MV-4-11 (cell line): ENCODE measurements at regions not wholly inside any gene's neighbourhood (a gene's known extent, or its start where the extent isn't known, plus 50 kb on each side); places are given as distances from the start of the nearest gene placed in this dataset.

Source experiments
- DNase-seq: peaks from one replicate; lab custom pipeline; 2025; lab: John Stamatoyannopoulos, UW

DNA sequence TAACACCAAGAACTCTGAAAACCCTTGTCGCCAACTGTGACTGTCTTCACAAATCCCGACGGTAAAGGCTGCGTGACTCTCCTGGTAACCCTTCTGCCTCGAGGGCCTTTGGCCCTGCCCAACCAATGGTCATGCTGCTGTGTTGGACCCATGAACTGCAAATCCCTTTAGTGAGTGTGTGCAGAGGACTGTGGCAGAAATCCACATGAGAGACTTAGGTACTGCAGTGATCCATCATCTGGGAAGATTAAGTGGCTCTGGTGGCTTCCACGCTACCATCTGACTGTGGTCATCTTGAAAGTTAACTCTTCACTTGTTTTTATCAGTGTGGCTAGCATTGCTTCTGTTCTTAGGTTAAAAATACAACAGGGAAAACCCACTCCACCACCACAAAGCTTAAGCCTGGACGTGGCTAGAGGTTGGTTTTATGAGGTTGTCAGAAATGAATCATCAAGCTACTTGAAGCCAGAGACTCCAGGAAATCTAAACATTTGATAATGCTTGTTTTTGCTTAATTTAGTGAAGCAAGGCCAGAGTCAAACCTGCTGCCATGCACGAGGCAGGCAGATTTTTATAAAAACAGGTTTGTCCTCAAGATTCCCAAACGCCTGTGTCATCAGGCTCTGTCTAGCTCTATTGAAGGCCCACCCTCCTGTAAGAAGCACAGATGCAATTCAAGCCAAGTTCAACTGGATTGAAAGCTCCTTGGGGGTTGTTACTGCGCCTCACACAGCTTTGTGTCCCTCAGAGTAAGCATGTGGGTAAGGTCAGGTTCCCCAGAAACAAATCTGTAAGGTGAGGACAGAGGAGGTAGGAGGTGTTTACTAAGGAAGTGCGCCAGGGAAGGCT, 52.7 kb upstream of the ERCC6L2 start:
- DNase-seq = peak; percentile 93

DNA sequence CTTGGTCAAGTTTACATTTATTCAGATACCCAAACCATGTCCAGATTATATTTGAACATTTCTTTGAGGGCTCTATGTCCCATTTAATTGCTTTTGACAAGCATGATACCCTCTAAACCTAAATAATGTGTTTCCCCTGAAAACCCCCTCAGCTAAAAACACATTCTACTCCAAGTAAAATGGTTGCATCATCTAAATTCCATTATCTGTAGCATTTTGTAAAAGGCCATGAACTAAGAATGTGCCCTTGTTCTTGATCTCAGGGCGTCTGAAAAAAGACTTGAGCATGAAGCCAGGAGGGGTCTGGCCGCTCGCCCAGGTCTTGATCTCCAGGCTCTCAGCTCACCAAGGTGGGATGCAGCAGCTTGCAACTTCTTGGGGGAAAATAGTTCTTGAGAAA, 53.5 kb upstream of the ERCC6L2 start:
- DNase-seq = no peak

DNA sequence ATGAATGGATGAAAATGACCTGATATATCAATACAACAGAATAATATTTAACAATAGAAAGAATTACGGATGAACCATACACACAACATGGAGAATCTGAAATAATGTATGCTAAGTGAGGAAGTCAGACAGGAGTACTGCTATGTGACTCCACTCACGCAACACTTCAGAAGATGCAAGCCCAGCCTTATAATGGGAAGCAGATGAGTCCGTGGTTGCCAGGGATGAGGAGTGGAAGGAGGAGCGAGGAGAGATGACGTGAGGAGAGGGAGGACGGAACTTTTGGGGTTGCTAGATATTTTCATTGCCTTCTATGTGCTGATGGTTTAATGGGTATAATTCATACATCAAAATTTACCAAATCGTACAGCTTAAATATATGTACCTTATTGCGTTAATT, 55.4 kb upstream of the ERCC6L2 start:
- DNase-seq = no peak

DNA sequence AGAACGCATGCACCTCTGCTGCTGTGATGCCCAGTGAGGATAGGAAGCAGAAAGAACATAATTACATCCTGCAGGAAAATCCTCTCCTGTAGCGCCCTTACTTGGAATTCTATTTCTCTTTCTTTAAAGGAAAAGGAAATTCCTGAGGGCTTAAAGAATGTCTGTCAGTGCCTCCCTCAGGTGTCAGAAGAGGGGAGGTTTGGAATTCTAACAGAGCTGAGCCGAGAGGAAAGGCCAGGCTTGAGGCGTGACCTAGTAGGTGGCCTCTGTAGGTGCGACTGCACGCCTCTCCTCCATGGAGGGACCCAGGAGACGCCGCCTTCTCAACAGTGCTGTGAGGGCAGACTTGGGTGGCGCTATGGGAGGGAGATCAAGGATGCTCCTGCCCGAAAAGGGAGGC, 55.9 kb upstream of the ERCC6L2 start:
- no peak for DNase-seq

DNA sequence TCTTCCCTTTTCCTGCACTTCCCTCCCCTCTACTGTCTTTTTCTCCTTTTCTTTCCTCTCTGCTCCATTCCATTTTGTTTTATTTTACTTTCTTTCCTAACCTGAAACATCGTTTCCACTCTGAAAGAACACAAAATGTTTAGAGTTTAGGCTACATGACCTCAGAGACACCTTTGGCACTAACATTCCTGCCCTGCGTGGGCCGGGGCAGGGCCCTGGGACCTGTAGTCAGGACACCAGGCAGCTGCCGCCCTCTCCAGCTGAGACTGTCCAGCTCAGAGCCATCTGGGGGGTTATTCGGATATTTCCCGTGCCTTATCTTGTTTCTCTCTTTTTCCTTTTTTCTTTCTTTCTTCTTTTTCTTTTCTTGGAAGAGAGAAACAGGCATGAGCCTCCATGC, 58.3 kb upstream of the ERCC6L2 start:
- no peak for DNase-seq

DNA sequence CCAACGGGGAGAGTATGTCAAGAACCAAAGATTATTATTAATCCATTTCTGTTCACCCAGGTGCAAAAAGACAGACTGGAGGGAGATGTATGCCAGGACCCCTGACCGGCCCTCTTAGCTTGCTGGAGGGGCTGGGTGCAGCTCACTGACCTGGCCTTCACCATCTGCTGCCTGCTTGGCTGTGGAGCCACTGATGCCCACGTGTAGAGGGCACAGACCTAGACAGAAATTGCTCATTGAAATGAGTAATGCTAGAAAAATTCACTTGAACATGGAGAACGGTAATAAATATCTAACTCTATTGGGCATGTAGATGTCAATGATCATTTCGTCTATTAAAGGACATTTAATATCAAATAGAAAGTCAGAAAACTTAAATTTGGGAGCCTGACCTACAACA, 58.8 kb upstream of the ERCC6L2 start:
- no peak for DNase-seq

DNA sequence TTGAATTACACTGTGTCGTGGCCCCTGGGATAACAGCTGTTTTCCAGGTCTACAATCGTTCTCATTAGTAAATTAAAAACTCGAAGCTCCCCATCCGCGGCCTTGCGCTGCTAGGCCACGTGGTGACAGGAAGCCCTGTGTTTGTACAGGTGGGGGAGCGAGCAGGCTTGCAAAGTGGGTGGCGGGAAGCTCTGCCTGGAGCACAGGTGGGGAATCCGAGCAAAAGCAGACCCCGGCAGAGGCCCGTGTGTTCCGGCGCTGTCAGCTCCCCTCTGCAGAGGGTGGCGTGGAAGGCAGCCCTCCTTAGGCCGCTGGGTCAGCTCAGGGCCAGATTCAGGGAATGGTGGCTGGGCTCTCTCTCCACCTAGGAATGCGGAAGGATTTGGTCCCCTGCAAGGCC, 59.5 kb upstream of the ERCC6L2 start:
- no peak for DNase-seq

DNA sequence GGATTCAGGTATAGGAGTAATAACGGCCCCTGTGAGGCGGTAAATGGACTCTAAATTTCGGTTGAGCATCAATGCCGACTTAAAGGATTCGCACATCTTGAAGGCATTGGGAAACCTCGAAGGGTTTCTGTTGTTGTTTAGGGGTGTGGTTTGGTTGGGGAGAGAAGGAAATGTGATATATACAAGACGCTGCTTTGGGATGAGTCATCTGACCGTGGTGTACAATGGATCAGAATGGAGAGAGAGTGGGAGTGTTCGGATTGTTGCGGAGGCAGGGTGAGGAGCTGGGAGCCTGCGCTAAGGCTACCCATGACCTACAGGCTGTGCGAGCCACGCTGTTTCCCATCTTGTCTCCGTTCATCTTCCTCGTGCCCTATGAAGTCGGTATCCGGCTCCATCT, 60.4 kb upstream of the ERCC6L2 start:
- DNase-seq = no peak

DNA sequence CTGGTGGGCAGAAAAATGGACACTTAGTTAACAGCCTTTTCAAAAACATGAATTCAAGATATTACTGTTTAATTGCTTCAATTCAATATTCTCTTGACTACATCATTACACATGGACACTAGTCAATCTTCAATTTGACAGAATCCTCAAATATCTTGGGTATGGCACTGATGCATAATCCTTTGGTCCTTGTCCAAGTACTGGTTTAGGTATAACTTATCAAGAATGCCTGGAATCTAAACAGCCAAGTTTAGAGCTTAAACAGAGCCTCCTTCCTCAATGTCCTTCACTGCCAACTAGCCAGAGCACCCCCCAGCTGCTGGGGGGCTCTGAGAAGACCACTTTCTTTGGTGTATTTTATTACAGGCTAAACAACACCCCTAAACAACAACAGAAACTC, 61.6 kb upstream of the ERCC6L2 start:
- no peak for DNase-seq

DNA sequence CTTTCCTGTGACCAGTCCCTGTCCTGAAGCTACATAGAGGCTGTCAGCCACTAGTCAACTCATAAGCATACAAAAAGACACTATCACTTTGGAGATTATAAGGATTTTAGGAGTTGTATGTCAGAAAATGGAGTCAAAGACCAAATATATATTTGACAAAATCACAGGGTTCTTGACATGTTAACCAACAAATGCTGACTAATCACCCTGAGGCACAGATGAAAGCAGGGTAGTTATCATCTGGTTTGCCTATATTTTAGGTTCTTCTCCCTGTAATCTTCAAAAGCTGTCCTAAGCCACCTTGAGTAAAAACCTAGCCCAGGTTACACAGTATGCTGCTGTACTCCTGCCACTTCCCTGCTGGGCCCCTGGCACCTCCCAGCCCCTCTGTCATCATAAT, 64.7 kb upstream of the ERCC6L2 start:
- DNase-seq = no peak

DNA sequence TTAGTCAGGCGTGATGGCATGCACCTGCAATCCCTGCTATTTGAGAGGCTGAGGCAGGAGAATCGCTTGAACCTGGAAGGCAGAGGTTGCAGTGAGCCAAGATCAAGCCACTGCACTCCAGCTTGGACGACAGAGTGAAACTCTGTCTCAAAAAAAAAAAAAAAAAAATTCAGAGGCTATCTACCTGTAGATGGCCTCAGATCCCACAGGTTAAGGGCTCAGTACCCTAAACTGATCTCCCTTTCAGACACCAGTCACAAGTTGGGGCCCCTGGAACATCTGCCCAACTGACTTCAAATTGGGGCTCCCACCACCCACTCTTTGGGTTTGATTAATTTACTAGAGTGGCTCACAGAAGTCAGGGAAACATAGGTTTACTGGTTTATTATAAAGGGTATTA, 65.4 kb upstream of the ERCC6L2 start:
- no peak for DNase-seq

DNA sequence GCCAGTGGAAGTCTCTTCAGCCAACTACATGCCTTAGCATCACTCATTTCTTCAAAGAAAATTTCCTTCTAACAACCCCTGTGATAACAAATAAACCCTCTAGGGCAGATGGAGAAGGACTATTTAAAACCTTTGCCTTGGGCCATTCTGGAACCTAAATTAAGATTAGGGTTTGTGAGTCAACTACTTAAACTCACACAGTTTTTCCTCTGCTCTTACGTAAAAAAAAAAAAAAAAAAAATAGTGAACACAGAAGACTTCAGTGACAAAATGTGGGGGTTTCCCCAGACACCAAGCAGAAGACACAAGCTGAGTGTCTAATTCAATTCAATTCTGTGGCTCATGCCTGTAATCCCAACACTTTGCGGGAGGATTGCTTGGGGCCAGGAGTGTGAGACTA, 65.8 kb upstream of the ERCC6L2 start:
- DNase-seq = no peak

DNA sequence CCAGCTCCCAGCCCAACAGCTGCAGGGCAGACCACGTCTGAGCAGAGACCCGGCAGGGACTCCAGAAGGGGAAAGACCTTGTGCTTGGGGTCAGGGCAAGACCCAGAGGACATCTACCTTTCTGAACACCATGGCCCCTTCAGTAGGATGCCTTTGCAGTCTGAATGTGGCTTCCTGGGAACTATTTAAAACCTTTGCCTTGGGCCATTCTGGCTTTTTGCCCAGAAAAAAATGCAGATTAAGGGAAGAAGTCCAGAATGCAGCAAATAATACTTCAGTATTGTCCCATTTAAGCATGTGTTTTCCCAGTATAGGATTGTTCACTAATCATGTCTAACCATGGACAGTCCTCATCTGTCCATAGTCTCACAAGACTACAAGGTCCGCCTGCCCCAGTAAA, 67.5 kb upstream of the ERCC6L2 start:
- DNase-seq = no peak

DNA sequence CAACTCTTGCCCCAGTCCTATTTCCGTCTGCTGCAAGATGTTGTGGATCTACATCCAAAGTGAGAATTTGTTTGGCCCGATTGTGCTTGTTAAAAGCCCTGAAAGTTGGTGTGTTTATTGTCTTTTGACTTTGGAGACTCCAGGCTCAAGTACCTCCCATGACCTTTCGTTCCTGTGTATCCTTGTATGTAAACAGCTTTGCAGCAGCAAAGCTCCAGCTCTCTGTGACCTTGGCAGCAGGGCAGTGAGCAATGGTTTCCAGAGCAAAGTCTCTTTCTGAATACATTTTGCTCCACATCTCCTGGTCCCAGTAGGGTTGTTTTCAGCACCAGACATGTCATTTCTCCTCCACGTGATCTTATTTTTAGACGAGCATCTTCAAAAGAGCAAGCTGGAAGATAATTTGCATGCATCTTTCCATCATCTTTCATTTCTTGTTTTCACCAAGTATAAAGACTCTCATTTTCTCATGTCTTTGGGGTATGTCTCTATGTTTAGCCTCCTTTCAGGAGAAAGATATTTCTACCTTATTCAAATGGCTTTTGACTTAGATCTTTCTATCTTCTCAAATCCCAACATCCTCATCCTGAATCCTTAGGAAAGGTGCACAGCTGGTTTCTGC, 68.1 kb upstream of the ERCC6L2 start:
- DNase-seq = no peak

DNA sequence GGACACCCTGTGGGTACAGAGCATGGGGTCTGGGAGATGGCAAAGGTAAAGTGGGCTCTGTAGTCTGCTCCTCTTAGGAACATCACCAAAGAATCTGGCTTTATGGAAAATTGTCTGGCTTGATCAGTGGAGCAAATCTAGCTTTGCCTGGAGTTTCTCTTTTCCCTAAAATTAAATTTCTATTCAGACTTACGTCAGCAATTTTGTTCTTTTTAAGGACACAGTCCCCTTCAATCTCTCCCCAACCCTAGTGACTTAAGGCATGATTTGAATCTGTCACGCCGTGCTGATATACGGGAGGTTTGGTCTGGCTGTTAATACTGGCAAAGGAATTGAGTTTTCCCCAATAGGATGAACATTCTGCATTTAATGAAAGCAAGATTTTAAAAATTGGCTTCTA, 72.3 kb upstream of the ERCC6L2 start:
- no peak for DNase-seq

DNA sequence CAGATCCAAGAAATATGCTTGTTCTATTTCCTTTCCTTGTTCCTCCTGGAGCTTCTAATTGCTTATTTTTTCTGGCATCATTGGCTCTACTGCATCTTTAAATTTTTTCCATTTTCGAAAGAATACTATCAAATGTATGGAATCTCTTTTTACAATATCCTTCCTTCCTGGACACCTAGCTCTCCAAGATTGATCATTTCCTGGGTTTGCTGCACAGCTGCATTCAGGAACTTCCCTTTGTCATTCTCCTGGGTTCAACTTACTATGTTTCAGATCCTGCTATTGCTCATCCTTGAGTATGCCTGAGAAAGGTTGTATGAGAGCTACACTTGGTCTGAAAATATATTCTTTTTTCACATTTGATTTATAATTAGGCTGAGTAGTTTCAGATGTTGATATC, 73.7 kb upstream of the ERCC6L2 start:
- DNase-seq = no peak

DNA sequence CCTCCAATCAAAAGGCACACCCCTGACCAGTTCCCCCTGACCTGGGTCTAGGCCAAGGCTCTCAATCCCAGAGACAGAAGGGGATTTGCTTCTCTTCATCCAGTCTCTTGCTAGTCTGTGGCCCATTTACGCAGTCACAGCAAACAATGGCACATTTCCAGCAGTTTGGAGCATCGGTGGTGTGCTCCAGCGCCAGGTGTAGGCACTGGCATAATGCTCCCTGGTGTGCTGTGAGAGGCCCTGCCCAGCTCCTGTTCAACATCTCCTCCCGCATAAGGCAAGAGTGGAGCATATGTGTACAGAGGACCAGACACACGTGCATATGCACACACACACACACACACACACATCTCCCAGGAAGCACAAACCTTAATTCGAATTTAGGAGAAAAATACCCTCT, 79.5 kb upstream of the ERCC6L2 start:
- DNase-seq = no peak

DNA sequence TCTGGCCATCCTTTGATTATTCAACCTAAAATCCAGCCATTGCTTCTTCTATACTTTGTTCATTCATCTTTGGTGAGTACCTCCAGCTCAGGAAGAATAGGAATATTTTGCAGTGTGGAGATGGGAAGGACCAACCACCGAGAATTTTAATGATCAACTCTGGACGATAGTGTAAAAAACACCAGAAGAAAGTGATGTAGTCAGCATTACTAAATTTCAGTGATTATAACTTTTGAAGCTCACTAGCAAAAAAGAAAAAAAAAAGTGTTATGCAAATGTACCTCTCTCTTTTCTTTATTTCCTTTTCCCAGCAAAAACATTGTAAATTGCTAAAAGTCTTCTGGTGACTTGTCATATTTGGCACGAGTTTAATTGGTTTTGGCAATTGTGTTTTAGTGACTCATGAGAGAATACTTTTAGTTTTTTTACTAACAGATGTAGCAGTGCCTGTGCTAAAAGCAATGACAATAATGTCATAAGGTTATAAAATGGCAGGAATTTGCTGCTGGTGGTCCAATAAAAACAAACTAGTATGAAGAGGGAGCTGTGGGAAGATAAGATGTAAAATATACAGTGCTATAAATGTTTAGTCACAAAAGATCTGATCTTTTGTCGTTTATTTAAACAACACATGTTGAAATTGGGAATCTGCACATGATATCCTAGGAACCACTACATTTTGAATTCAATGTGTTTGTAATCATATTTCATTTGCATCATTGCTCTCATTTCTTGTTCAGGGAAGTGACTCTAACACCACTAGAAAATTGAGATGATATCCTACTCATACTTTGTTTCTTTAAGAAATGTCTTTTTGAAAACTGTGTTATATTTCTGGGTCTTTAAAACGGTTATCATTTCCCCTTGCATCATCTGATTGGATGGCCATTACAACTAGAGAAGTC, 81.3 kb upstream of the ERCC6L2 start:
- no peak for DNase-seq

DNA sequence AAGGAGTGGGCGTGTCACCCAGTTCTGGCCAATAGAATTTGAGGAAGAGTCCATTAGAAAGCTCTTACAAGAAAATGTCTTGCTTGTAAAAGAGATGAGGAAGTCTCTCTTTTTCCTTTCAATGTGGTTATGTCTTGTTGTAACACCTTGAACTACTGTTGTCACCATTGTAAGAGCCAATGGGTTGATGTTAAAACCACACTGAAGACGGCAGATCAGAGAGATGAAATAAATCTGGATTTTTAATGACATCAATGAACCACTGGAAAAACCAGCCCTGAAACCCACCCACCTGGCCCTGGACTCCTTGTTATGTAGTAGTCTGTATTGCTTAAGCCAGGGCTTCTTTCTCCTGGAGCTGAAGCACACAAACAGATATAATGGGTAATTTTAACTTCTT, 83.8 kb upstream of the ERCC6L2 start:
- DNase-seq = peak; percentile 19

DNA sequence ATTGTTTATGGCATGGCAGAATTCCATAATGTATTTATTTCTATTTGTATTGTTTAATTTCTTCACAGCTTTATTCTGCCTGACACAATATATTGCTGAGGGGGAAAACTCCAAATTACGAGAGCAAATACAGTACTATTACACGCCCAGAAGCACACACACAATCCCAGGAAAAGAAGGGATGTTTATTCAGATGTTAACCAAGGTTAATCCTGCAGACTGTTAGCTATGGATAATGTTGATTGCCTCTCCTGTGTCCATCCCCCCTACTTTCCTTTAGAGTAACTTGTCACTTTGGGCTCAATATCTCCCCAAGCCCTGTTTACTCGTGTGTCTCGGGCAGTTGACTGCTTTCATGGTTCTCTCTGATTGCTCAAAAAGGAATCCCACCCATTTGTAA, 84.2 kb upstream of the ERCC6L2 start:
- no peak for DNase-seq

DNA sequence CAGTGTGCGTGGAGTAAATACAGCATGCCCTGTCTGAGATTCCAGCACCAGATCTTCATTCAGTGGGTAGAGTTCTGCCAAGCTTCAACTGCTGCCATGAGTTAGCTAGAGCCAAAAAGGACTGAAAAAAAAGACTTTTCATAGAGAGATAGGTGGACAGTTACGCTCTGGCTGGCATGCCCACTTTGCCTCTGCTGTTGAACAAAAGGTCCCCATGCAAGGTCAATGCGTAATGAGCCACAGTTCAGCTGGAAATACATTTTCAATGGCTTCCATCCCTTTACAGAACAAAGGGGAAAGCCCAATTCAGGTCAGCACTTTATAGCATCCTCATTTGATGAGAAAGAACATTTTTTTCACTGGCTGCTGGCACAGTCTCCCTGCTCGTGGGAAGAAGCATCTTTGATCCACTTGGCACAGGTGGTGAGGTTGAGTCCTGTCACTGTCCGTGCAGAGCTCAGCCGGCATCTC, 86.9 kb upstream of the ERCC6L2 start:
- DNase-seq = no peak

DNA sequence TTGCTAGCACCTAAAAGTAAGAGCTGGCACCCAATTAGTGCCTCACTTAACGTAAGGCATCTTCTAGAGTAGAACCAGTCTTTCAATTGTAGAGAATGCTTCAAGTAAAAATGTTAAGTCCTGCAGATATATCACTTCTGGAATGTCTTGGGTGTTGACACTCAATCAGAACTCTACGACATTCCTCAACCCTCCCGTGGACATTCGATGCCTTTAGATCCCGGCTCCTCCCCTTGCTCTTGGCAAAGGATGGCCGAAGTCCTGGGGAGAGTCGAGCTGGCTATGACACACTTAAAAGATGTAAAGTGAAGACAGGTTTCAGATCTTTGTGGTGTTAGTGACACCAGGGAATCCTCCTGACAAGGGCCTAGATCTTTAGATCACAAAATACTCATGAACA, 87.5 kb upstream of the ERCC6L2 start:
- DNase-seq = no peak

DNA sequence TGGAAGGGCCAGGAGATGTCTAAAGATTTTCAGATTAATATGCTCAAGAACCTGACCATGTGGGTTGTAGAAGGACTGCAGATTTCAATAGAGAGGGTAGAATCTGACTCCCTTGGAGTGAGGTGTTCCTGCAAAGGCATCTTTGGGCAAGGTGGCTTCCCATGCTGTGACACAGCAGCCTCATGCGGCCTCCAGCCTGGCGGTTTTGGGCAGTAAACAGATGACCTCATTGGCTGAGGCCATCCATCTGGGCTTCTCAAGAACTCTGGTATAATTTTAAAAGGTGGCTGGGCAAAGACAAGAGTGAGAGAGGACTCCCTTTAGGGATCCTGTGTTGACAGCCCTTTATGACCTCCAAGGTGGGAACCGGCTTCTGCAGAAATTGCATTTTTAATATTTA, 90.3 kb upstream of the ERCC6L2 start:
- no peak for DNase-seq
